Brain microvascular endothelial cell (primary cell): ENCODE measurements at regions not wholly inside any gene's neighbourhood (a gene's known extent, or its start where the extent isn't known, plus 50 kb on each side); places are given as distances from the start of the nearest gene placed in this dataset.
"Not testable (repeated sequence)": the region's sequence is repeated elsewhere in the genome, so short reads cannot be mapped to it uniquely, and the experiment has no call there.

Source experiments
- DNase-seq: peaks from one replicate; pipeline ENCODE4 v3.0.0-alpha.2; 2020
- H3K27ac ChIP-seq: fragments of 250-450 bp; sonication (Bioruptor Pico); 2 replicates; pipeline ENCODE4 v1.5.1; 2020; ENCODE audit warnings: mild to moderate bottlenecking, moderate library complexity
- H3K27me3 ChIP-seq: fragments of 250-450 bp; sonication (Bioruptor Pico); replicated peaks from 2 replicates; pipeline ENCODE4 v1.5.1; 2020; ENCODE audit warnings: mild to moderate bottlenecking
- H3K36me3 ChIP-seq: fragments of 250-450 bp; sonication (Bioruptor Pico); replicated peaks from 2 replicates; pipeline ENCODE4 v1.5.1; 2020; ENCODE audit warnings: mild to moderate bottlenecking
- H3K4me3 ChIP-seq: 2 replicates; pipeline ENCODE4 v1.5.1; 2011; ENCODE audit warnings: low read depth, mild to moderate bottlenecking, control low read depth, low read length, moderate library complexity
- CTCF ChIP-seq: IDR thresholded peaks from 2 replicates; pipeline ENCODE4 v1.5.1; 2011; ENCODE audit warnings: low read depth, mild to moderate bottlenecking, moderate library complexity, low read length, control low read depth, inconsistent platforms; ENCODE audit errors: missing control alignments
- in situ Hi-C: cut with HindIII; loops from 2 replicates; pipeline ENCODE4 v1.10.0; 2017; ENCODE audit warnings: low sequenced_read_pairs, low pct_ligation_motif_present

- TF ChIP-seq CTCF = no peak
- in situ Hi-C loops = no loop called here
- H3K4me3 ChIP-seq = no peak overlapping the region
- H3K36me3 ChIP-seq = no peaks in the 10 kb centered on the region
- no peaks in the 10 kb centered on the region for H3K27me3 ChIP-seq
- DNase-seq = no peak
- H3K27ac ChIP-seq = no peak overlapping the region
Observed at GRCh38 chr18:41059126-41059415, 896.0 kb upstream of the PIK3C3 start.

GRCh38 chr18:41058351-41059125 is 896.5 kb upstream of the PIK3C3 start:
- no peak for DNase-seq
- Histone ChIP-seq H3K27ac (no peak overlapping the region), H3K36me3 (no peaks in the 10 kb centered on the region), H3K27me3 (no peaks in the 10 kb centered on the region), H3K4me3 (no peak overlapping the region)
- no peak for TF ChIP-seq CTCF
- in situ Hi-C loops = no loop called here

DNA sequence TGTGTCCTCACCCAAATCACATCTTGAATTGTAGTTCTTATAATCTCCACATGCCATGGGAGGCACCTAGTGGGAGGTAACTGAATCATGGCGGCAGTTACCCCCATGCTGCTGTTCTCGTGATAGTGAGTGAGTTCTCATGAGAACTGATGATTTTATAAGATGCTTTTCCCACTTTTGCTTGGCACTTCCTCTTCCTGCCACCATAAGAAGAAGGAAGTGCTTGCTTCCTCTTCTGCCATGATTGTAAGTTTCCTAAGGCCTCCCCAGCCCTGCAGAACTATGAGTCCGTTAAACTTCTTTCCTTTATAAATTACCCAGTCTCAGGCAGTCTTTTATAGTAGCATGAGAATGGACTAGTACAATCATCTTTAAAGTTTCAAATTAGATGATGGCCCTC is 902.4 kb upstream of the PIK3C3 start:
- H3K27me3 ChIP-seq = no peaks in the 10 kb centered on the region
- in situ Hi-C loops = no loop called here
- no peak overlapping the region for H3K27ac ChIP-seq
- DNase-seq = no peak
- no peaks in the 10 kb centered on the region for H3K36me3 ChIP-seq
- TF ChIP-seq CTCF = no peak
- no peak overlapping the region for H3K4me3 ChIP-seq

DNA sequence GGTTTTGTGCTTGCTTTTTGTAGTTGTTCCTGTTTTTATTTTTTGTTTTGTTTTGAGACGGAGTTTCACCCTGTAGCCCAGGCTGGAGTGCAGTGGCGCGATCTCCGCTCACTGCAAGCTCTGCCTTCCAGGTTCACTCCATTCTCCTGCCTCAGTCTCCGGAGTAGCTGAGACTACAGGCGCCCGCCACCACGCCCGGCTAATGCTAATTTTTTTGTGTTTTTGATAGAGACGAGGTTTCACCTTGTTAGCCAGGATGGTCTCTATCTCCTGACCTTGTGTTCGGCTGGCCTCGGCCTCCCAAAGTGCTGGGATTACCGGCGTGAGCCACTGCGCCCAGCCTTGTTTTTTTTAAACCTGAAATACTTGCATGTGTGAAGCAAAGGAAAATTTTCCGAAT is 908.8 kb upstream of the PIK3C3 start:
- H3K27me3 ChIP-seq, DNase-seq, H3K4me3 ChIP-seq, in situ Hi-C loops, H3K27ac ChIP-seq, H3K36me3 ChIP-seq: not testable (repeated sequence)

GRCh38 chr18:41043876-41044275 is 911.2 kb upstream of the PIK3C3 start:
- no peak for DNase-seq
- Histone ChIP-seq H3K27ac (no peak overlapping the region), H3K36me3 (no peaks in the 10 kb centered on the region), H3K27me3 (no peaks in the 10 kb centered on the region), H3K4me3 (no peak overlapping the region)
- in situ Hi-C loops = no loop called here
- TF ChIP-seq CTCF = no peak

DNA sequence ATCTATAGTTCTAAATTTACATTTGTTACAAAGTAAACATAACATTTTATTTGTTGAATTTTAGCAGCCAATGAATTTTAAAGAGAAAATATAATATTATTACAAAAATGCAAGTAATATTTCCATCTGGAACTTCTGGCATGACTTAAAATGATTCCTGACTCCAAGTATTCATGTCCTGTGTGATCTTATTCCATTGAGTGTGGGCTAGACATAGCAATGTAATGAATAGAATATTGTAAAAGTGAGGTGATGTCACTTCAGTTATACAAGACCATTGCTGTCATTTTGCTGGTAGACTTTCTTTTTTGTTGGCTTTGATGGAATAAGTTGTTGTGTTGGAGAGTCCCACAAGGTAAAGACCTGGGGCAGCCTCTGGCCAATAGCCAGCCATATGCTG is 912.2 kb upstream of the PIK3C3 start:
- TF ChIP-seq CTCF = no peak
- no peak for DNase-seq
- Histone ChIP-seq H3K27ac (no peak overlapping the region), H3K4me3 (no peak overlapping the region), H3K27me3 (no peaks in the 10 kb centered on the region), H3K36me3 (no peaks in the 10 kb centered on the region)
- in situ Hi-C loops = no loop called here
